ENCODE measurements at regions not wholly inside any gene's neighbourhood (a gene's known extent, or its start where the extent isn't known, plus 50 kb on each side); places are given as distances from the start of the nearest gene placed in this dataset.

DNA sequence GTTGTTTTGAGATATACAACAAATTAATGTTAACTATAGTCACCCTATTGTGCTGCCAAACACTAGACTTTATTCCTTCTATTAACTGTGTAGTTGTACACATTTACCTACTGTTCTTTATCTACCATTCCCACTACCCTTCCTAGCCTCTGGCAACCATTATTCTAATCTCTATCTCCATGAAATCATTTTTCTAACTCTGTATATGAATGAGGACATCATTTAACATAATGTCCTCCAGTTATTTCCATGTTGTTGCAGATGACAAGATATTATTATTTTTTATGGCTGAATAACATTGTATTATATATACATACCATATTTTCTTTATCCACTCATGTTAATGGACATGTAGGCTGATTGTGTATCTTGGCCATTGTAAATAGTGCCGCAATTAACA lies 366.3 kb downstream of the TBX15 start:
- Histone ChIP-seq H3K9me3 (ENCODE audit: insufficient read depth, low read depth) (no peaks in the 10 kb centered on the region), H2AFZ (no peak overlapping the region), H3F3A (ENCODE audit: insufficient read depth, low read depth) (no peaks in the 10 kb centered on the region), H3K4me3 (no peak overlapping the region), H4K20me1 (ENCODE audit: insufficient read depth) (no peaks in the 10 kb centered on the region), H3K27me3 (ENCODE audit: insufficient read depth, low read depth) (no peaks in the 10 kb centered on the region), H3K4me1 (replicated peaks; ENCODE audit: insufficient read depth) (no peaks in the 10 kb centered on the region), H3K79me2 (ENCODE audit: low read depth) (no peaks in the 10 kb centered on the region), H3K27ac (no peak overlapping the region), H3K36me3 (ENCODE audit: low read depth) (no peaks in the 10 kb centered on the region), H3K9me2 (ENCODE audit: insufficient read depth) (no peaks in the 10 kb centered on the region), H3K4me2 (no peak overlapping the region)
- intact Hi-C loops (cut with micrococcal nuclease; ENCODE audit: unreplicated experiment): no loop called here
- DNase-seq: no peak
- CTCF ChIA-PET: no interaction called here
- POLR2A ChIA-PET (ENCODE audit: unreplicated experiment): no interaction called here
- TF ChIP-seq EZH2 (IDR thresholded peaks at IDR 0.05; ENCODE audit: low read depth): no peak
- BruUV-seq (replicated peaks): no TSS peak

DNA sequence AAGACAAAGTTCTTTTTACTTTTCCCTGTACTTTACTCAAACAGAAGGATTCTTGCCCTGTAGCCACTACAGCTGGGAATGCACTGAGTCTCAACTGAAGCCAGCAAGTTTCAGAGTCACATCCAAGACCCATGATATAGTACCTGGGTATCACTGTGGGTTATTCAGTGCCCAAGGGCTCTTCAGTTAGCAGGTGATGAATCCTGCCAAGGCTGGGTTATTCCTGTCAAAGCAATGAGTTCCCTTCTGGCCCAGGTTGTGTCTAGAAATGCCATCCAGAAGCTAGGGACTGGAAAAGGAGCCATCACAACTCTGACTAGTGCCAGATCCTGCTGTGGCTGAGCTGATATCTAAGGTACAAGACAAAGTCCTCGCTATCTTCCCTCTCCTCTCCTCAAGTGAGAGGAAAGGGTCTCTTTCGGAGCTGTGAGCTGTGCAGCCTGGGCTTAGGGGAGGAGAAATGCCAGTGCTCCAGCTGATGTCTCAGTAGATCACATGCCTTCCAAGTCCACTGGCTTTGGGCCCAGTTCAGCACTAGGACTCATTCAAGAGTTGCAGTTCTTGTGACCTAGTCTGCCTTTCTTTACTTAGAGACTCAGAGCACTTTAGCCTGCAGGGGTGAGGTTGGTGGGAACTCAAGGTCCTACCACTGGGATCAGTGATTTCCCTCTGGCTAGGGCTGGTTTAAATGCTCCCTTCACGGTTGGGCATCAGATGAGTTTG lies 369.4 kb downstream of the TBX15 start:
- POLR2A ChIA-PET (ENCODE audit: unreplicated experiment): no interaction called here
- Histone ChIP-seq H2AFZ (no peak overlapping the region), H3K36me3 (ENCODE audit: low read depth) (no peaks in the 10 kb centered on the region), H3K4me3 (no peak overlapping the region), H3K9me2 (ENCODE audit: insufficient read depth) (no peaks in the 10 kb centered on the region), H4K20me1 (ENCODE audit: insufficient read depth) (no peaks in the 10 kb centered on the region), H3K4me1 (replicated peaks; ENCODE audit: insufficient read depth) (no peaks in the 10 kb centered on the region), H3K27me3 (ENCODE audit: insufficient read depth, low read depth) (no peaks in the 10 kb centered on the region), H3K27ac (no peak overlapping the region), H3F3A (ENCODE audit: insufficient read depth, low read depth) (no peaks in the 10 kb centered on the region), H3K79me2 (ENCODE audit: low read depth) (no peaks in the 10 kb centered on the region), H3K4me2 (no peak overlapping the region), H3K9me3 (ENCODE audit: insufficient read depth, low read depth) (no peaks in the 10 kb centered on the region)
- no peak for DNase-seq
- no peak for TF ChIP-seq EZH2 (IDR thresholded peaks at IDR 0.05; ENCODE audit: low read depth)
- TF ChIP-seq, protein P1, sequence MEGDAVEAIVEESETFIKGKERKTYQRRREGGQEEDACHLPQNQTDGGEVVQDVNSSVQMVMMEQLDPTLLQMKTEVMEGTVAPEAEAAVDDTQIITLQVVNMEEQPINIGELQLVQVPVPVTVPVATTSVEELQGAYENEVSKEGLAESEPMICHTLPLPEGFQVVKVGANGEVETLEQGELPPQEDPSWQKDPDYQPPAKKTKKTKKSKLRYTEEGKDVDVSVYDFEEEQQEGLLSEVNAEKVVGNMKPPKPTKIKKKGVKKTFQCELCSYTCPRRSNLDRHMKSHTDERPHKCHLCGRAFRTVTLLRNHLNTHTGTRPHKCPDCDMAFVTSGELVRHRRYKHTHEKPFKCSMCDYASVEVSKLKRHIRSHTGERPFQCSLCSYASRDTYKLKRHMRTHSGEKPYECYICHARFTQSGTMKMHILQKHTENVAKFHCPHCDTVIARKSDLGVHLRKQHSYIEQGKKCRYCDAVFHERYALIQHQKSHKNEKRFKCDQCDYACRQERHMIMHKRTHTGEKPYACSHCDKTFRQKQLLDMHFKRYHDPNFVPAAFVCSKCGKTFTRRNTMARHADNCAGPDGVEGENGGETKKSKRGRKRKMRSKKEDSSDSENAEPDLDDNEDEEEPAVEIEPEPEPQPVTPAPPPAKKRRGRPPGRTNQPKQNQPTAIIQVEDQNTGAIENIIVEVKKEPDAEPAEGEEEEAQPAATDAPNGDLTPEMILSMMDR (conservative IDR thresholded peaks at IDR 0.05): no peak
- intact Hi-C loops (cut with micrococcal nuclease; ENCODE audit: unreplicated experiment): no loop called here
- CTCF ChIA-PET: no interaction called here
- BruUV-seq (replicated peaks): no TSS peak

DNA sequence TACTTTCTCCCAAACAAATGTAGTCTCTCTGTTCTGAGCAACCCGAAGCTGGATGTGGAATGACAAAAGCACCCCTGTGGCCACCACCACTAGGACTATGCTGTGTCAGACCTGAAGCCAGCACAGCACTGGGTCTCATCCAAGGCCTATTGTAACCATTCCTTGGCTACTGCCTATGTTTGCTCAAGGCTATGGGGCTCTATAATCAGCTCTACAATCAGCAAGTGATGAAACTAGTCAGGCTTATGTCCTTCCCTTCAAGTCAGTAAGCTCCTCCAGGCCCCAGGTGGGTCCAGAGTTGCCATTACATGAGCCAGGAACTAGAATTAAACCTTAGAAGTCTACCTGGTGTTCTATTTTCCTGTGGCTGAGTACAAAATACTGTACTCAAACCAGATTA lies 370.2 kb downstream of the TBX15 start:
- Histone ChIP-seq H3K9me3 (ENCODE audit: insufficient read depth, low read depth) (no peaks in the 10 kb centered on the region), H2AFZ (no peak overlapping the region), H3K27me3 (ENCODE audit: insufficient read depth, low read depth) (peaks cover 2% of the 10 kb centered on the region; the same call in 1 of the 2 replicates), H3K9me2 (ENCODE audit: insufficient read depth) (no peaks in the 10 kb centered on the region), H3F3A (ENCODE audit: insufficient read depth, low read depth) (no peaks in the 10 kb centered on the region), H3K4me1 (replicated peaks; ENCODE audit: insufficient read depth) (no peaks in the 10 kb centered on the region), H3K79me2 (ENCODE audit: low read depth) (no peaks in the 10 kb centered on the region), H3K4me3 (no peak overlapping the region), H4K20me1 (ENCODE audit: insufficient read depth) (no peaks in the 10 kb centered on the region), H3K27ac (no peak overlapping the region), H3K4me2 (no peak overlapping the region), H3K36me3 (ENCODE audit: low read depth) (no peaks in the 10 kb centered on the region)
- intact Hi-C loops (cut with micrococcal nuclease; ENCODE audit: unreplicated experiment): no loop called here
- POLR2A ChIA-PET (ENCODE audit: unreplicated experiment): no interaction called here
- DNase-seq: no peak
- no TSS peak for BruUV-seq (replicated peaks)
- TF ChIP-seq, protein P1 (conservative IDR thresholded peaks at IDR 0.05): no peak
- TF ChIP-seq EZH2 (IDR thresholded peaks at IDR 0.05; ENCODE audit: low read depth): no peak
- CTCF ChIA-PET: no interaction called here

DNA sequence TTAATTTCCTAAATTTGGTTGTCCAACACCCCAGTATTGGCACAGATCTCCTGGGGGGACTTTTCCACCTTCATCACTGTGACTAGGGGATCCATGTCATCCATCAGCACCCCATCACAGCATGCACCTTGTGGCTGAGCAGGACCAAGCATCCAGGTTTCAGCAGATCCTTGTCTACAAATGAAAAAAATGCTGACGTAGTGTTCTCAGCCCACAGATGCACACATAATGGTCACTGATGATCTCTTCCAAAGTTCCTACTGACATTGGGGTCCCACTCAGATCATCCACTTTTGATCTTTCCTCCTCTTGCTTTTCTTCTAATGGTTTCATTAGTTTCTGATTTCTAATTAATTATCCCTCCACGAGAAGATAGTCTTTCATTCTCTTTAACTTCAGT lies 373.1 kb downstream of the TBX15 start:
- intact Hi-C loops (cut with micrococcal nuclease; ENCODE audit: unreplicated experiment): no loop called here
- H3K9me3 ChIP-seq (ENCODE audit: insufficient read depth, low read depth): no peaks in the 10 kb centered on the region
- DNase-seq: no peak
- TF ChIP-seq, protein P1 (conservative IDR thresholded peaks at IDR 0.05): no peak
- no peak for TF ChIP-seq EZH2 (IDR thresholded peaks at IDR 0.05; ENCODE audit: low read depth)
- ChIA-PET CTCF (no interaction called here), POLR2A (ENCODE audit: unreplicated experiment) (no interaction called here)
- no peaks in the 10 kb centered on the region for H3K36me3 ChIP-seq (ENCODE audit: low read depth)
- no peak overlapping the region for H2AFZ ChIP-seq
- H3K79me2 ChIP-seq (ENCODE audit: low read depth): no peaks in the 10 kb centered on the region
- H3K4me1 ChIP-seq (replicated peaks; ENCODE audit: insufficient read depth): no peaks in the 10 kb centered on the region
- no peak overlapping the region for H3K27ac ChIP-seq
- BruUV-seq (replicated peaks): no TSS peak
- H3K4me2 ChIP-seq: no peak overlapping the region
- no peaks in the 10 kb centered on the region; the same call in 1 of the 2 replicates for H4K20me1 ChIP-seq (ENCODE audit: insufficient read depth)
- no peaks in the 10 kb centered on the region for H3K9me2 ChIP-seq (ENCODE audit: insufficient read depth)
- no peak overlapping the region for H3K4me3 ChIP-seq
- H3F3A ChIP-seq (ENCODE audit: insufficient read depth, low read depth): no peaks in the 10 kb centered on the region
- H3K27me3 ChIP-seq (ENCODE audit: insufficient read depth, low read depth): peaks cover 3% of the 10 kb centered on the region; the same call in 1 of the 2 replicates
